NCI-H1417 (cell line): ENCODE measurements at regions not wholly inside any gene's neighbourhood (a gene's known extent, or its start where the extent isn't known, plus 50 kb on each side); places are given as distances from the start of the nearest gene placed in this dataset.

Experiments
- DNase-seq, 3 experiments: peaks; one replicate each; lab custom pipeline; 2025; lab: John Stamatoyannopoulos, UW

- no peak for DNase-seq
These were observed 74.1 kb upstream of the MC3R start for GRCh38 chr20:56174416-56174815.

- DNase-seq: no peak
These were observed 72.6 kb upstream of the MC3R start for GRCh38 chr20:56175884-56176283.

- no peak for DNase-seq
These were observed 70.3 kb upstream of the MC3R start for GRCh38 chr20:56178219-56178618.

GRCh38 chr20:56179051-56179450 is 69.5 kb upstream of the MC3R start:
- DNase-seq: no peak

GRCh38 chr20:56181583-56181982 is 66.9 kb upstream of the MC3R start:
- DNase-seq: peak in 2 of 3 experiments; percentile 33 to 35

GRCh38 chr20:56187534-56188165 is 60.9 kb upstream of the MC3R start:
- peak; percentile 52 to 97 (median 76) for DNase-seq

- DNase-seq: no peak
These were observed 54.5 kb upstream of the MC3R start for GRCh38 chr20:56194042-56194441.

- DNase-seq: peak in 2 of 3 experiments; percentile 40 to 94
These were observed 52.6 kb upstream of the MC3R start for GRCh38 chr20:56195946-56196345.
